Stomach (tissue), 4 donors: ENCODE measurements at regions not wholly inside any gene's neighbourhood (a gene's known extent, or its start where the extent isn't known, plus 50 kb on each side); places are given as distances from the start of the nearest gene placed in this dataset.
"Not testable (repeated sequence)": the region's sequence is repeated elsewhere in the genome, so short reads cannot be mapped to it uniquely, and the experiment has no call there.

Source experiments
- POLR2A ChIP-seq, 4 donors: fragments of 450-650 bp; IDR thresholded peaks; one replicate each; pipeline ENCODE4 v1.6.1; 2016; ENCODE audit warnings: antibody characterized with exemption in 4 of 4, control low read depth in 2 of 4, mild to moderate bottlenecking in 1 of 4, moderate library complexity in 1 of 4
- POLR2AphosphoS5 ChIP-seq, 3 donors: sonication (generic); formaldehyde crosslinking; IDR thresholded peaks; one replicate each; pipeline ENCODE4 v1.6.1; 2016; ENCODE audit warnings: antibody characterized with exemption in 3 of 3
- TF ChIP-seq, protein P1 (sequence below), 7 experiments: fragments of 450-650 bp in 4 of 7; fragments of 200-600 bp in 3 of 7; sonication (generic) in 3 of 7; IDR thresholded peaks; one replicate each; pipeline ENCODE4 v1.5.1; 2016 to 2019; ENCODE audit warnings: antibody characterized with exemption in 7 of 7, control low read depth in 2 of 7, mild to moderate bottlenecking in 1 of 7

DNA sequence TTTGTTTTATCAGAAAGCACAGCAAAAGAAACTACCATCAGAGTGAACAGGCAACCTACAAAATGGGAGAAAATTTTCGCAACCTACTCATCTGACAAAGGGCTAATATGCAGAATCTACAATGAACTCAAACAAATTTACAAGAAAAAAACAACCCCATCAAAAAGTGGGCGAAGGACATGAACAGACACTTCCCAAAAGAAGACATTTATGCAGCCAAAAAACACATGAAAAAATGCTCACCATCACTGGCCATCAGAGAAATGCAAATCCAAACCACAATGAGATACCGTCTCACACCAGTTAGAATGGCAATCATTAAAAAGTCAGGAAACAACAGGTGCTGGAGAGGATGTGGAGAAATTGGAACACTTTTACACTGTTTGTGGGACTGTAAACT is 460.4 kb upstream of the MKI67 start:
- TF ChIP-seq, protein P1, sequence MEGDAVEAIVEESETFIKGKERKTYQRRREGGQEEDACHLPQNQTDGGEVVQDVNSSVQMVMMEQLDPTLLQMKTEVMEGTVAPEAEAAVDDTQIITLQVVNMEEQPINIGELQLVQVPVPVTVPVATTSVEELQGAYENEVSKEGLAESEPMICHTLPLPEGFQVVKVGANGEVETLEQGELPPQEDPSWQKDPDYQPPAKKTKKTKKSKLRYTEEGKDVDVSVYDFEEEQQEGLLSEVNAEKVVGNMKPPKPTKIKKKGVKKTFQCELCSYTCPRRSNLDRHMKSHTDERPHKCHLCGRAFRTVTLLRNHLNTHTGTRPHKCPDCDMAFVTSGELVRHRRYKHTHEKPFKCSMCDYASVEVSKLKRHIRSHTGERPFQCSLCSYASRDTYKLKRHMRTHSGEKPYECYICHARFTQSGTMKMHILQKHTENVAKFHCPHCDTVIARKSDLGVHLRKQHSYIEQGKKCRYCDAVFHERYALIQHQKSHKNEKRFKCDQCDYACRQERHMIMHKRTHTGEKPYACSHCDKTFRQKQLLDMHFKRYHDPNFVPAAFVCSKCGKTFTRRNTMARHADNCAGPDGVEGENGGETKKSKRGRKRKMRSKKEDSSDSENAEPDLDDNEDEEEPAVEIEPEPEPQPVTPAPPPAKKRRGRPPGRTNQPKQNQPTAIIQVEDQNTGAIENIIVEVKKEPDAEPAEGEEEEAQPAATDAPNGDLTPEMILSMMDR (IDR thresholded peaks at IDR 0.05), result not testable (repeated sequence)
- not testable (repeated sequence) for TF ChIP-seq POLR2AphosphoS5, POLR2A (IDR thresholded peaks at IDR 0.05)
